ENCODE measurements at regions not wholly inside any gene's neighbourhood (a gene's known extent, or its start where the extent isn't known, plus 50 kb on each side); places are given as distances from the start of the nearest gene placed in this dataset.
A peak's percentile ranks its signal among the peaks of the same experiment; 100 is the strongest.

DNA sequence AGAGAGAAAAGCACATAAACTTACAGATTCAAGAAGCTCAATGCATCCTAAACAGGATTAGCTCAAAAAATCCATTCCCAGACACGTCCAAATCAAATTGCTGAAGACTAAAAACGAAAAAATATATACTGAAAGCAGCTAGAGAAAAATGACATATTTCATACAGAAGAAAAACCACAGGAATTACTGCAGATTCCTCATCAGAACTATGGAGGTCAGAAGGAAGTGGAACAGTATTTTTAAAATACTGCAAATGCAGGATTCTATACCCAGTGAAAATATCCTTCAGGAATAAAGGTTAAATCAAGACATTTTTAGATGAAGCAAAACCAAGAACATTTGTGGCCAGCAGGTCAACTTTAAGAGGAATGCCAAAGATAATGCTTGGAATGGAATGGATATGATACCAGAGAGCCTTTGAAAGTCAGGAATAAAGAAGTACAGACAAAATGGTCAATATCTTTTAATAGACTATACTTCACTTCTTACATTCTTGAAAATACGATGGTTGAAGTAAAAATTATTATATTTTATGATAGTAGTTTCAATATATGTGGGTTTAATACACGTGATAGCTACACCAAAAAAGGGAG lies 352.9 kb downstream of the CTTN start:
- no peak for DNase-seq

DNA sequence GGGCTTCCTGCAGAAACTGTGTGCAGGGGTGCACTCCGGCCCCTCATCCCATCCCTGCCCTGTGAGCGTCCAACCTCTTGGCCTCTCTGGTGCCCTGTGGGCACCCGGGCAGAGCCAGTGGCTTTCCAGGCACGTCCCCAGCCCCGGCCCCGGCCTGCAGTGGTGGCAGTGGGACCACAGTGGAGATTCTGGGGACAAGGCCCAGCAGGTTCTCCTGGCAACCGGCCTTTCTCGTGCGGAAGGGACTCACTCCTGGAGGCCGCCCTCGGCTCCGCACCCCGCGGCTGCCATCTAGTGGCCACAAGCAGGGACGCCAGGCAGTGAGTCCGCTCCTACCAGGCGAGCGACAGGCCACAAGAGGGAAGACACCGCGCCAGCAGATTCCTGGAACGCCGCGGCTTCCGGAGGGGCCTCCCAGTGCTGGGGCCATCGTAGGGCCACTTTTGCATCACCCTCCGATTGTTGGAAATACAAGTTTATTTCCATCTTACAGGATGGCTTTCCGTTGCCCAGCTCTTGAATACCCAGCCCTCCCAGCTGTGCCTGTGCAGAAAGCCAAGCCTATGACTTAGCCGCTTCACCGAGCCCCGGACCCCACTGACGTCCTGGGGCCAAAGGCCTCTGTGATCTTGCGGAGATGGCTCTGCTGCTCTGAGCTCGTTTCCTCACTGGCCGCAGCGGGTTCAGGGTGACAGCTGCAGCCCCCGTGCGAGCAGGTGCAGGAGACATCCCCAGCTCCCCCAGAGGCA lies 357.3 kb downstream of the CTTN start:
- DNase-seq, result peak; percentile 61

DNA sequence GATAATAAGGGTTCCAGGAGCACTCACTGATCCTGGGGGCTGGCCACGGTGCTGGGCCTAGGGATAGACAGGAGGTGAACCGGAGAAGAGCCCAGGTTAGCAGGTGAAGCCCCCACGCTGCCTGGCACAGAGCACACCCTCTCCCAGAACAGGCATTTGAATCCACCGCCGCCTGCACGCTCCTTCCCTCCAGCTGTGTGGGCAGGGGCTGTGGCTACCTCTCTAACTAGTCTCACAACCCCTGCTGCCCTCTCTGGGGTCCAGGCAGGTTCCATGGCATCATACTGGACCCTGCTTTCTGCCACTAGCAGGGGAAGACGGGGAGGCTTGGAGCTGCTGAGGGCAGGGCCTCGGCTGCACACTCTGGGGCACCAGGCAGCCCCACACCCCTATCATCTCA lies 358.0 kb downstream of the CTTN start:
- no peak for DNase-seq

DNA sequence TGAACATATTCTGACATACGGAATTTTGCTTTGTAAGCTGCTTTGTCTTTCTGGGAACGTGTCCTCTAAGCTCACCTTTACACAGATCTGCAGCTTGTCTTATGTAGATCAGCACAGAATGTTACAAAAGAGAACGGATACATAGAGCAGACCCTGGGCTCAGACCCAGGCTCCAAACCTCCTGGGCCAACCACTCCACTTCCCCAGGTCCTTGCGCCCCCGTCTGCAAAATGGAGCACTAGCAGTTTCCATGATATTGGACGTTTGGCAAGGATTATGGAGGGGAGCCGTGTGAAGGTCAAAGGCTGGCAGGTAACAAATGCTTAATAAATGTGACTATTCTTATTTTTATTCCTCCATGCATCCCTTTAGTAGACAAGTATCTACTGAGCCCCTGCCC lies 358.4 kb downstream of the CTTN start:
- no peak for DNase-seq

DNA sequence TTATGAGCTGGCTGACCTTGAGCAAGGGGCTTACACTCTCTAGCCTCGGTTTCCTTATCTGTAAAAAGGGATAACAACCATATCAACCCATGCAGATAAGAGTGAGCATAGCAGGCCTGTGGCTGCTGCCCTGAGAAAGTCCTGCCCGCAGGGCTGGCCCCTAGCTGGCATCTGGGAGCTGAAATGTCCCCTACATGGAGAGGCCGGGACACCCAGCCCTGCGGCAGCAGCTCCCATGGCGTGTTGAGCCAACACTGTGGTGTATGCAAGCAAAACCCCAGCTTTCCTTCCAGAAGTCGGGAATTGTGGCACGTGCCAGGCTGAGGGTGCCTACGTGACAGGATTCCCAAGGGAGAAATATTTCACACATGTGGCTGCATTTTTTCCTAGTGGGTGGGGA lies 358.9 kb downstream of the CTTN start:
- no peak for DNase-seq

DNA sequence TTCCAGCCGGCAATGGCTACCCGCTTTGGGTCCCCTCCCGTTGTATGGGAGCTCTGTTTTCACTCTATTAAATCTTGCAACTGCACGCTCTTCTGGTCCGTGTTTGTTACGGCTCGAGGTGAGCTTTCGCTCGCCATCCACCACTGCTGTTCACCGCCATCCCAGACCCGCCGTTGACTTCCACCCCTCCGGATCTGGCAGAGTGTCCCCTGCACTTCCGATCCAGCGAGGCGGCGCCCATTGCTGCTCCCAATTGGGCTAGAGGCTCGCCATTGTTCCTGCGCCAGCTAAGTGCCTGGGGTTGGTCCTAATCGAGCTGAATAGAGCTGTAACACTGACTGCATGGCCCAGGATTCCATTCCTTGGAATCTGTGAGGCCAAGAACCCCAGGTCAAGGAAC lies 359.9 kb downstream of the CTTN start:
- no peak for DNase-seq

DNA sequence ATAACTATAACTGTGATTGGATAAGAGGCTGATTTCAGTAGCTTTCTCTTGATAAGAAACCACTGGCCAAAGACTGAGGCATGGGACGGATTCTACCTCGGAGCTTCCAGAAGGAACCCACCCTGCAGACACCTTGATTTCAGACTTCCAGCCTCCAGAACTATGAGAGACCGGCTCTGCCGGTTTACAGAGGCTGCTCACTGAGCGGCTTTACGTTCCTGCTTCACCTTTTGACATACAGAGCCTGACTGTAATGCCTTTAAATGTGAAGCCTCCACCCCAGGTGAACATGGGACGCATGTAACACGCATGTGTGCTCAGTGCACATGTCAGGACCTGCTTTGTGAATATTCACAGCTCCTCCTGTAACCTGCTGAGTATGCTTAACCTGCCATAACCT lies 361.5 kb downstream of the CTTN start:
- DNase-seq, result no peak

DNA sequence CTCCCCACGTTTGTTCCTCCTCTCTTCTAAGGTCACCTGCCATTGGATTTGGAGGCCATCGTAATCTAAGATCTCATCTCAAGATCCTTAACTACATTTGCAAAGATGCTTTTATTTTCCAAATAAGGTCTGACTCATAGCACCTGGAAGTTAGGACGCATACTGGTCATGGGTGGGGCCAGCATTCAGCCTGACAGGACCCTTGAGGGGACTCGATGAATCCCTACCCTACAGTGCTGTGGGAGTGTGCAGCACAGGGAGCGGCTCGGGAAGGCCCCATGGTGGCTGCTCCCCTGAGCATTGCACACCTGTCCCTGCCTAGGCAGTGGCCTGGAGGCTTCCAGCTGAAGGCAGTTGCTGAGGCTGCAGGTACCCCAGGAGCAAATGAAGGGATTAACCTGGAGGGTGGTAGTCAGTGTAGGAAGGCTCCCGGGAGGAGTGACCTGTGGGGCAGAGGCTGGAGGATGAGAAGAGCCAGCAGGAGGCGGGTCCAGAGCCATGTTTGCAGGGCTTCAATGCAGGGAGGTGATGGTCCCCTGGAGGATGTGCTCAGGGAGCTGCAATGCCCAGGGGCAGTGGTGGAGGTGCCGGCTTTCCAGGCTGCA lies 362.2 kb downstream of the CTTN start:
- no peak for DNase-seq

DNA sequence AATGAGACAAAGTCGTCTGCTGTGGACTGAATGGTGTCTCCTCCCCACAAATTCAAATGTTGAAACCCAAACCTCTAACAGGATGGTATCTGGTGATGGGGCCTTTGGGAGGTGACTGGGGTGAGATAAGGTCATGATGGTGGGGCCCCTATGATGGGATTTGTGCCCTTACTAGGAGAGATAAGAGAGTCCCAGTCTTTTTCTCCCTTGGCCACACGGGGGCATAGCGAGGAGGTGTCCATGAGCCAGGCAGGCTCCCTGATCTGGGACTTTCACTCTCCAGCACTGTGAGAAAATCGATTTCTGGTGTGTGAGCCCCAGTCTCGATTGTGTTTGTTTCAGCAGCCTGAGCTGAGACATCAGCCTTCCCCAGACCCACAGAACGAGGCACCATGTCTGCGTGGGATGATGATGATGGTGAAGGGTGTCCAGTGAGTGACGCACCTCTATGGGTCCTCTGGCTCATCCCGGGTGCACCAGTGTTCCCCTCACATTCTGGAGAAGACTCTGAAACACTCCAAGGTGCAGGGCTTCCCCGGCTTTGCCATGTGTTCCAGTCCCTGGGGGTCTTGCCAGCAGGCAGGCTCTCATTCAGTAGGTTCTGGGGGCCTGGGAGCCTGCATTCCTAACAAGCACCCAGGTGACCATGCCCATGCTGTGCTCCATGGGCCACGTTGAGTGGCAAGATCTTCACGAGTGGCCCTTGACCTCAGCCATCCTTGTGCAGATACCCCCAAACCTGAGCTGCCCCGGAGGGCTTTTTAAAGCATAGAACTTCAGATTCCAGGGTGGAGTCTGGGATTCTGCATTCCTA lies 363.0 kb downstream of the CTTN start:
- no peak for DNase-seq

DNA sequence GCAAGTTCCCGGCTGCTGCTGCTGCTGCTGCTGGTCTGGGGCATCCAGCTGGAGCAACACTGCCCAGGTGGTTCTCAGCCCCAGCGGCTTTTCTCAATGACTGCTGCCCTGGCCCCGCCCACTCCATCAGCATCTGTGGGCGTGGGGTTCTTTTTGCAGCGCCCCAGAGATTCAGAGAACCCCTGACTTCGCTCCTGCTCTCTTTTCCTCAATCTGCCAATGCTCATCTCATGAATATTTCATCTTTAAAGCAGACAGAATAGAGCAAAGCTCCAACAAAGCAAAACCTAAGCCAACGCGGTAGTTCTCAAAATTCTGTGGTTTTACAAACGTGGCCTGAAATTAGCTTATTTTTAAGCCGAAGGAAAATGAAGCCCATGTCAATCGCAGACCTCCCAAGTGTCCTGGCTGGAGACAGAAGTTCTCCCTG lies 363.6 kb downstream of the CTTN start:
- DNase-seq, result no peak

DNA sequence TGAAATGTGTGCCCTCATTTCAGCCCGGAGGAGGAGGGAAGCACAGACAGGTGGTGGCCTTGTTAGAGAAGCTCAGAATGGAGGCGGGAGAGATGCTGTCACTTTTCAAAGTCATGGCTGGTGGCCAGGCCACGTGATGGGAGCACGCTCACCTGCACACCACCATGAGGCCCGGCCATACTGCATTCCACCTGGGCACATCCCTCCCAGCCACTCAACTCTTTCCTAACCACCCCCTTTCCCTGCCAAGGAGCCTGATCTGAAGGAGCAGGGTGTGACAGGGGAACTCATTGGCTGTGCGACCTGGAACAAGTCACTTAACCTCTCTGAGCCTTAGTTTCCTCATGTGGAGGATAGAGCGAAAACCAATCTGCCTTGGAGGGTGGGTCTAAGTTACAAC lies 364.5 kb downstream of the CTTN start:
- DNase-seq, result no peak

DNA sequence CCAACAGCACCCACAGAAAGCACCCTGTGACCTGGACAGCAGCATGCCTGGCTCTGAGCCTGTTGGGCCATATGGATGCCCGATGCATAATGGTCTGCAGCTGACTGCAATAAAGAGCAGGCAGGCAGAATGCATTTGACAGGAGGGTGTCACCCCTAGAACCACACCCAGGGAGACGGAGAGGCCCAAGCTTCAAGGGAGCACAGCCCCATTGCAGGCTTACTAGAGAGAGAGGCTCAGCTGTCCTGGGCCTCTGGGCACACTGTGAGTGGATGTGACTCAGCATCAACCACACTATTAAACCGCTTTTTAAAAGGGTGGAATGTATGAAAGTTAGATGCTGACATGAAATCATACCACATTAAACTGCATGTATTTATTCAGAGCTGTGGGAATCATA lies 365.3 kb downstream of the CTTN start:
- DNase-seq, result no peak

DNA sequence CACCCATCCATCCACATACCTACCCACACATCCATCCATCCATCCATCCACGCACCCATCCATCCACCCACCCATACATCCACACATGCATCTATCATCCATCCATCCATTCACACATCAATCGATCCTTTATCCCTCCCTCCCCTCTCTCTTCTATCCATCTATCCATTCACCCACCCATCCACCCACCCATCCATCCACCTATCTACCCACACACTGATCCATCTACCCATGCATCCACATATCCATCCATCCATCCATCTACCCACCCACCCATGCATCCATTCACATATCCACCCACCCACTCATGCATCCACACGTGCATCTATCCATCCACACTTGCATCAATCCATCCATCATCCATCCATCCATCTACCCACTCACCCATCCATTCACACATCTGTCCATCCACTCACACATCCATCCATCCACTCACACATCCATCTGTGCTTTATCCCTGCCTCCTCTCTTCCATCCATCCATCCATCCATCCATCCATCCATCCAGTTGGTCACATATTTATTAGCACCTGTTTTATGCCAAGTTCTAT lies 366.1 kb downstream of the CTTN start:
- no peak for DNase-seq

DNA sequence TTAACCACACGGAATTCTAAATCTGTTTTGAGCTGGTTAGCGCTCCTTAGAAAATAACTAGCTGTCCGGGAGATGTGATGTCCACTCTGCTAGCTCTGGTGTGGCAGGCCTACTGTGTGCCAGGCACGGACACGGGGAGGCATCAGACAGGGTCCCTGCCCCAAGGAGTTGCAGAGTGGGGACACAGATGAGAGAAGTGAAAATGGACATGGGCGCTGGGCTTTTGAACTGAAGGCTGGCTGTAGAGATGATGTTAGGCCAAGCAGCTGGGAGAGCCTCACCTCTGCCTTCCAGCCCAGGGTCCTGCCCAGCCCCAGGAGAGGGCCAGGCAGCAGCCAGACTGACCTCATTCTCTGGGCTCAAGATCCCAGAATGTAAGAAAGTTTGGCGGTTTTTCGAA lies 368.6 kb downstream of the CTTN start:
- no peak for DNase-seq

DNA sequence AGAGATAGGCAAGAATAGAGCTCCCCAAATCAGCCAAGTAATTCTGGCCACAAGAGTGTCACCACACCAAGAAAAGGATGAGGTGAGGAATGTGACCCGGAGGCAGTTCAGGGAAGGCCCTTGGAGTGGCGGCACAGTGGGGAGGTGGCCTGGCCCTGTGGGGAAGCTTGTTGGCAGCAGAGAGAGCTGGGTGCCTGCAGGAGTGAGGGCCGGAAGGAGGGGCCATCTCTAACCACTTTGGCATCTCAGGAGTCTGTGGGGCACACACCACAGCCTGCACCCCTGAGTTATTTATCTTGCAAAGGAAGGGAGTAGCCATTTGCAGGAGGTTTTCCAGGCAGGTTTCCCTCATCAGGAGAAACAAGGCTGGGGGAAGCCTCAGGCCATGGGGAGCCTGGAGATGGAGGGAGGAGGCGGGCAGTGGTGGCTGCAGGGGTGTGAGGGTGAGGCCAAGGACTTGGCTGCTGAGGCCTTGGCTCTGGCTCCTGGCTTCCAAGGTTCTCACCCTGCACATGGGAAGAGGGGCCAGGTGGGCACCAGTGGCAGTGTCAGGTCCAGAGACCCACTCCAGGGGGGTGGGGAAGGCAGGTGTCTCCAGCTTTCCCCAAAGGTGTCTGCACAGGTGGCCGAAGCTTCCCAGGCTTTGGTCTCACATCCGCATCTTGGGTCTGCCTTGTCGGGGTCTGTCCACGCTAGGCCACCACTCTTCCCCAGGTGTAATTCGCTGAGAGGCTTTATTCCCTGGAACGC lies 370.2 kb downstream of the CTTN start:
- DNase-seq, result no peak

DNA sequence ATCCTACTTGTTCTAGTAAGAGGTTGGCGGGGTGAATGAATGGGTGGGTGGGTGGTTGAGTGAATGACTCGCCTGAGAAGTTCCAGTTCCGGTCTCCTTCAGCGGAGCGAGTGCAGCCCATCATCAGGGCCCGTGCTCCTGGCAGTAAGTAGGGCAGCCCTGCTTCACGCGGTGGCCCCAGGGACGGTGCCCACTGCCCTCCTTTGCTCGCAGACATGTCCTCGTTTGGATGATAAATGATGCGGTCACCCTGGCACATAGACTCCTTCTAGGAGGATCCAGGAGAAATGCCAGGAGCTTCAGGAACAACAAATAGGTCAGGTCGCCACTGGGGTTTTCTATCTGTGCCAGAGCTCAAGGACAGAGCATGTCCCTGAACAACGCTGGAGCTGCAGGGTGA lies 370.8 kb downstream of the CTTN start:
- DNase-seq, result no peak

DNA sequence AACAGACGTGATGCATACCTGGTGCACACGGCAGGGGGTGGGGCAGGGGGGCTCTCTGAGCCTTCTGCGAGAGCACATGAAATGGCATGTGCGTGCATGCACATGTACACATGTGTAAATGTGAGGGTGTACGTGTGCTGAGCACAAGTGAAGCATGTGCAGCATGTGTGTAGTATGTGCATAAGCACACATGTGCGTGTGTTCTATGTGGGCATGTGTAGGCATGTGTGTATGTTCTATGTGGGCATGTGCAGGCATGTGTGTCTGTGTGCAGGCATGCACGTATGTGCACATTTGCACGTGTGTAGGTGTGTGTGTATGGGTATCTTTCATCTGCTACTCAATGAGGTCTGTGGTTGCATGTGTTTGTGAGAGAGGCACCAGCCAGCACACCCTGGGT lies 371.2 kb downstream of the CTTN start:
- DNase-seq, result no peak

DNA sequence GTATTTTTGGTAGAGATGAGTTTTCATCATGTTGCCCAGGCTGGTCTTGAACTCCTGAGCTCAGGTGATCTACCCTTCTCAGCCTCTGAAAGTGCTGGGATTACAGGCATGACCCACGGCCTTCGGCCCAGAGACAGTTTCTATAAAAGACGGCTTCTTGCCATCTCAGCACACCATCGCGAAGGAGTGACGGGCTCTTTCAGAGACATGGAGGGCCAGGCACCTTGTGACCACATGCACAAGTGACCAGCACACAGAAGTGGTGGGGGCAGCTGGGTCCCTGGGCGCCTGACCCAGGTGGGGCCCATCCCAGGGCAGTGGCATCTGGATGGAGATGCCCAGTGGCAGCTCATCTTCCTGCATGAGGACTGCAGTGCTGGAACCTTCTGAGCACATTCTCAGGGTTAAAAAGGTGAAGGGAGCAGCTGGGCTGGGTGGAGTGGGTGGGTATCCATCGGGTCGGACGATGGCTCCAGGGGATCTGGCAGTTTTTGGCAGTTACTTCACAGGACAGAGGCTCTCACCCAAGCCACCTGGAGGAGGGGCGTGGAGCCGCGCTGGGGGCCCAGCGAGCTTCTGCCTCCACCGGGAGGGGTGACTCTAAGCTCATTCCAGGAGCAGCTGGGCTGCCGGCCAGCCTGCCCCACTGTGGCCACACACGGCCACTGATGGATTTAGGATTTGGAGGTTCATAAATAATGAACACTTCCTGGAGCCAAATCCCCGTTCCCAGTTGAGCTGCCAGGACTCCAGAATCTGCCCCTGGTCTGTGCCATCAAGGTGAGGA lies 373.0 kb downstream of the CTTN start:
- no peak for DNase-seq

DNA sequence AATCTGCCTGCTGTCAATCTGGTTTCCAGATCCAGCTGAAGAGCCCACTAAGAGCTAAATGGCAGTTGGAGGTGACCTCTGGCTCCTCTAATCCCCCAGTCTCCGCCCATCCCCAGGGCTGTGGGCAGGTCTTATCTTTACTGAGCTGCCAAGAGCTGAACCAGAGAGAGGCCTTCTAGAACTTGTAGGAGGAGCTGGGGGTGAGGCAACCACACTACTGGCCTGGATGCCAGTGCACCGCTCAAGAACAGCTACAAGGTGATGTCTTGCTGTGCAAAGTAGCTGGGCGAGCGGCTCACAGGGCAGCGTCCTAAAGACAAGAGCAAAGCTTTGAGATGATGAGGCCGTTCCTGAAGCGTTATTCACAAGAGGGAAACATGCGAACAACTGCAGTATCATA lies 374.6 kb downstream of the CTTN start:
- DNase-seq, result no peak

DNA sequence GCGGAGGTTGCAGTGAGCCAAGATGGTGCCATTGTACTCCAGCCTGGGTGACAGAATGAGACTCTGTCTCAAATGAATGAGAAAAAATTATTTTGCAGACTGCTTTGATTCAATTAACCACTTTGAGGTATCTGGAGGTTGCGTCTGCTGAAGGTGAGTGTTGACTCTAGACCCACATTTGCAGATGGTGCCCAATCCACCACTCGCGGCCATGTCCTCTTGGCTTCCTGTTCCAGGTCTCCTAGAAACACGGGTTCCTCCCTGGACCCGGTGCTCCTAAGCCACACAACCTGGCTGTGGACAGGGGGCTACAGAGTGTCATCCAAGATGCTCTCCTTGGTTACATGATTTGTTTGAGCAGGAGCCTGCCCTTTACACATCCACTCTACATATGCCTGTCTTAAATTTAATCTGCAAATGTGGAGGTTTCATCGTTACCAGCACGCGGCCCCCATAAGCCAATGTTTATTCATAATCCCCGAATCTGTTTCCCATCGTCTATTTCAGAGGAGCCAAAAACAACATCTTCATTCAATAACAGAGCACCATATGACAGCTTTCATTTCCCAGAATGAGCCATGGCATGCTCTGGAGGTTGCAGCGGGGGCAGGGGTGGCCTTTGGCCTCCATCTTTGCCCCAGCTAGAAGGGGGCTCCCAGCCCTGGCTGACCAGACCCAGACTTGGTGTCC lies 377.2 kb downstream of the CTTN start:
- no peak for DNase-seq

DNA sequence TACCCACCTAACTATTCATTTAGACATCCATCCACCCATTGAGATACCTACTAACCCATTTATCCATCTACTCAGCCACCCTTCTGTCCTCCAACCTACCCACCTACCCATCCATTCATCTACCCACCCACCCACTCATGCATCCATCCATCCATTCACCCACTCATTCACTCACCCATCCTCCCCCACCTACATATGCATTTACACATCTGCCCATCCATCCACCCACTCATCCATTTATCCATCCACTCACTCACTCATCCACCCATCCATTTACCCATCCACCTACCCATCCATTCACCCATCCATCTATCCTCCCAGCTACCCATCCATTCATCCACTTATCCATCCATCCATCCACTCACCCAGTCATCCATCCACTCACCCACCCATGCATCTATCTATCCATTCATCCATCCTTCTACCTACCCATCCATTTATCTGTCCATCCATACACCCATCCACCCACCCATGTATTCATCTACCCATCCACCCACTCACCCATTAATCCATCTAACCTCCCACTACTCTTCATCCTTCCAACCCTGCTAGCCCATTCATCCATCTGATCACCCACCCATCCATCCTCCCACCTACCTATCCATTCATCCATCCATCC lies 378.7 kb downstream of the CTTN start:
- no peak for DNase-seq

Data from stimulated activated CD4-positive, alpha-beta T cell treated with anti-CD3 and anti-CD28 coated beads, Interleukin-1b, Interleukin-23, amount 100 ng/mL, for 48 hours (primary cell).